WTC11 (cell line): ENCODE measurements at regions not wholly inside any gene's neighbourhood (a gene's known extent, or its start where the extent isn't known, plus 50 kb on each side); places are given as distances from the start of the nearest gene placed in this dataset.

Experiments
- ATAC-seq: fragments of 200-7000 bp; cut with Tn5 transposase; 2 replicates; pipeline ENCODE4 v1.10.0; 2021; ENCODE audit warnings: mild to moderate bottlenecking, moderate library complexity
- CTCF ChIA-PET: fragments of 300-600 bp; sonication (Branson Sonifier 250); formaldehyde crosslinking; loops from one replicate; lab custom pipeline; 2021; ENCODE audit warnings: antibody characterized with exemption; lab: Charles Lee
- POLR2A ChIA-PET: fragments of 350-600 bp; sonication (Branson Sonifier 250); formaldehyde crosslinking; loops from one replicate; lab custom pipeline; 2021; ENCODE audit warnings: antibody characterized with exemption; lab: Charles Lee
- DNase-seq: peaks from one replicate; pipeline ENCODE4 v3.0.0; 2021; ENCODE audit warnings: low spot score
- H3K27ac Mint-ChIP-seq: 2 replicates; pipeline ENCODE4 v1.8.0; 2021; ENCODE audit warnings: mixed read lengths
- H3K27me3 Mint-ChIP-seq: 2 replicates; pipeline ENCODE4 v1.8.0; 2021; ENCODE audit warnings: low read depth, mild to moderate bottlenecking, moderate library complexity, mixed read lengths
- H3K36me3 Mint-ChIP-seq: 2 replicates; pipeline ENCODE4 v1.8.0; 2021; ENCODE audit warnings: mixed read lengths
- H3K4me1 Mint-ChIP-seq: 2 replicates; pipeline ENCODE4 v1.8.0; 2022; ENCODE audit warnings: mixed read lengths
- H3K4me3 Mint-ChIP-seq: 2 replicates; pipeline ENCODE4 v1.8.0; 2021; ENCODE audit warnings: mild to moderate bottlenecking, moderate library complexity, mixed read lengths
- H3K9me3 Mint-ChIP-seq: 2 replicates; pipeline ENCODE4 v1.8.0; 2021; ENCODE audit warnings: mixed read lengths
- FOXP4 ChIP-seq: sonication (generic); formaldehyde crosslinking; IDR thresholded peaks from 2 replicates; pipeline ENCODE4 v1.8.0; 2022; ENCODE audit warnings: mild to moderate bottlenecking, missing genetic modification reagents
- GTF2I ChIP-seq: fragments of 250-450 bp; sonication (Bioruptor Pico); conservative IDR thresholded peaks from 2 replicates; pipeline ENCODE4 v1.4.0; 2021; ENCODE audit warnings: mild to moderate bottlenecking
- JUN ChIP-seq: sonication (generic); formaldehyde crosslinking; IDR thresholded peaks from 2 replicates; pipeline ENCODE4 v1.8.0; 2023; ENCODE audit warnings: mild to moderate bottlenecking, missing genetic modification reagents
- MAX ChIP-seq: sonication (generic); formaldehyde crosslinking; IDR thresholded peaks from 2 replicates; pipeline ENCODE4 v1.8.0; 2022; ENCODE audit warnings: mild to moderate bottlenecking, missing genetic modification reagents
- MXD4 ChIP-seq: fragments of 250-450 bp; sonication (Bioruptor Pico); IDR thresholded peaks from 2 replicates; pipeline ENCODE4 v1.8.0; 2021; ENCODE audit warnings: mild to moderate bottlenecking, moderate library complexity, borderline replicate concordance
- NFATC4 ChIP-seq: fragments of 250-450 bp; sonication (Bioruptor Pico); IDR thresholded peaks from 2 replicates; pipeline ENCODE4 v1.9.0; 2021; ENCODE audit warnings: mild to moderate bottlenecking
- NR1H2 ChIP-seq: sonication (generic); formaldehyde crosslinking; IDR thresholded peaks from 2 replicates; pipeline ENCODE4 v1.9.0; 2021; ENCODE audit warnings: mild to moderate bottlenecking, moderate library complexity, missing genetic modification reagents
- NR2C2 ChIP-seq: sonication (generic); formaldehyde crosslinking; IDR thresholded peaks from 2 replicates; pipeline ENCODE4 v1.8.0; 2022; ENCODE audit warnings: mild to moderate bottlenecking, missing genetic modification reagents
- NR3C1 ChIP-seq: sonication (generic); formaldehyde crosslinking; conservative IDR thresholded peaks from 2 replicates; pipeline ENCODE4 v1.8.1; 2023; ENCODE audit warnings: low read depth, mild to moderate bottlenecking, missing genetic modification reagents
- PREB ChIP-seq: sonication (generic); formaldehyde crosslinking; IDR thresholded peaks from 2 replicates; pipeline ENCODE4 v1.8.1; 2022; ENCODE audit warnings: mild to moderate bottlenecking, missing genetic modification reagents, moderate library complexity, borderline replicate concordance
- SMAD4 ChIP-seq: sonication (generic); formaldehyde crosslinking; IDR thresholded peaks from 2 replicates; pipeline ENCODE4 v1.8.0; 2022; ENCODE audit warnings: mild to moderate bottlenecking, missing genetic modification reagents
- ZNF121 ChIP-seq: sonication (generic); formaldehyde crosslinking; IDR thresholded peaks from 2 replicates; pipeline ENCODE4 v1.8.0; 2023; ENCODE audit warnings: missing genetic modification reagents
- ZNF138 ChIP-seq: sonication (generic); formaldehyde crosslinking; conservative IDR thresholded peaks from 2 replicates; pipeline ENCODE4 v1.8.1; 2022; ENCODE audit warnings: mild to moderate bottlenecking, moderate library complexity, missing genetic modification reagents
- ZNF416 ChIP-seq: fragments of 250-450 bp; sonication (Bioruptor Pico); IDR thresholded peaks from 2 replicates; pipeline ENCODE4 v1.9.0; 2021; ENCODE audit warnings: mild to moderate bottlenecking, inconsistent platforms
- ZSCAN18 ChIP-seq: fragments of 250-450 bp; sonication (Bioruptor Pico); IDR thresholded peaks from 2 replicates; pipeline ENCODE4 v2.1.2; 2022; ENCODE audit warnings: mild to moderate bottlenecking, moderate library complexity
- TF ChIP-seq, protein P1 (sequence below): sonication (generic); formaldehyde crosslinking; IDR thresholded peaks from 2 replicates; pipeline ENCODE4 v1.8.0; 2022; ENCODE audit warnings: mild to moderate bottlenecking, missing genetic modification reagents
- TF ChIP-seq, protein P2 (sequence below): sonication (generic); formaldehyde crosslinking; conservative IDR thresholded peaks from 2 replicates; pipeline ENCODE4 v1.8.1; 2023; ENCODE audit warnings: mild to moderate bottlenecking, low read depth, missing genetic modification reagents, moderate library complexity
- TF ChIP-seq, protein P3 (sequence below): sonication (generic); formaldehyde crosslinking; IDR thresholded peaks from 2 replicates; pipeline ENCODE4 v1.8.1; 2023; ENCODE audit warnings: mild to moderate bottlenecking, missing genetic modification reagents, borderline replicate concordance

DNA sequence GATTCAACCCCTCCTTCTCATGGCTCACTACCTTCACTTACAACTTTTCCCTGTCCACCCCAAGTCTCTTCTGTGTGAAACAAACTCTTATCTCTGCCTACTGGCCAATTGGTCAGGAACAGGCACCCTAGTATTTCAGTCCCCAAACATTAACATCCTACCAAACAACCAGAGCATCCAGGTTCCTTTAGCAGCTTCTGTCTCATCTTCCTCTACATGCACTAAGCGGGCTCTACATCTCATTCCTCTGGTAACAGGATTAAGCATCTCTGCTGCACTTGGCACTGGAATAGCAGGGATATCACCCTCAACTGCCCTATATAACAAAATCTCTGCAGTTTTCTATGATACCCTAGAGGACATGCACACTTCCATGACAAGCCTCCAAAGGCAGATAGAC is 116.2 kb downstream of the JRKL start (continued):
- TF ChIP-seq ZNF416 (CRISPR knock-in tag), result no peak
- no peak for TF ChIP-seq PREB (CRISPR knock-in tag)
- TF ChIP-seq, protein P1, sequence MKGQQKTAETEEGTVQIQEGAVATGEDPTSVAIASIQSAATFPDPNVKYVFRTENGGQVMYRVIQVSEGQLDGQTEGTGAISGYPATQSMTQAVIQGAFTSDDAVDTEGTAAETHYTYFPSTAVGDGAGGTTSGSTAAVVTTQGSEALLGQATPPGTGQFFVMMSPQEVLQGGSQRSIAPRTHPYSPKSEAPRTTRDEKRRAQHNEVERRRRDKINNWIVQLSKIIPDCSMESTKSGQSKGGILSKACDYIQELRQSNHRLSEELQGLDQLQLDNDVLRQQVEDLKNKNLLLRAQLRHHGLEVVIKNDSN, result no peak
- TF ChIP-seq, all 79 proteins: peak for 0

GRCh38 chr11:96506953-96507354 is 117.1 kb downstream of the JRKL start:
- no peak for TF ChIP-seq MAX (CRISPR knock-in tag)
- no peak for TF ChIP-seq MXD4 (CRISPR knock-in tag)
- no peak for TF ChIP-seq FOXP4 (CRISPR knock-in tag)
- TF ChIP-seq NFATC4 (CRISPR knock-in tag), result no peak
- no peak for TF ChIP-seq NR1H2 (CRISPR knock-in tag)
- no peaks in the 10 kb centered on the region for H3K36me3 Mint-ChIP-seq
- no peak overlapping the region for H3K27ac Mint-ChIP-seq
- ATAC-seq, result no peak; the same call in 1 of the 2 replicates
- no peak overlapping the region for H3K4me3 Mint-ChIP-seq
- H3K4me1 Mint-ChIP-seq, result no peaks in the 10 kb centered on the region
- no peak for DNase-seq
- ChIA-PET CTCF (no interaction called here), POLR2A (no interaction called here)
- H3K9me3 Mint-ChIP-seq, result no peaks in the 10 kb centered on the region
- no peaks in the 10 kb centered on the region for H3K27me3 Mint-ChIP-seq

GRCh38 chr11:96508861-96509260 is 119.0 kb downstream of the JRKL start:
- Mint-ChIP-seq H3K4me3 (no peak overlapping the region), H3K27me3 (no peaks in the 10 kb centered on the region), H3K36me3 (no peaks in the 10 kb centered on the region), H3K9me3 (0 out of 2 replicates have a peak, but pooled peaks cover 4% of the 10 kb centered on the region), H3K4me1 (no peaks in the 10 kb centered on the region), H3K27ac (no peak overlapping the region)
- CTCF ChIA-PET, result no interaction called here
- TF ChIP-seq, protein P2, sequence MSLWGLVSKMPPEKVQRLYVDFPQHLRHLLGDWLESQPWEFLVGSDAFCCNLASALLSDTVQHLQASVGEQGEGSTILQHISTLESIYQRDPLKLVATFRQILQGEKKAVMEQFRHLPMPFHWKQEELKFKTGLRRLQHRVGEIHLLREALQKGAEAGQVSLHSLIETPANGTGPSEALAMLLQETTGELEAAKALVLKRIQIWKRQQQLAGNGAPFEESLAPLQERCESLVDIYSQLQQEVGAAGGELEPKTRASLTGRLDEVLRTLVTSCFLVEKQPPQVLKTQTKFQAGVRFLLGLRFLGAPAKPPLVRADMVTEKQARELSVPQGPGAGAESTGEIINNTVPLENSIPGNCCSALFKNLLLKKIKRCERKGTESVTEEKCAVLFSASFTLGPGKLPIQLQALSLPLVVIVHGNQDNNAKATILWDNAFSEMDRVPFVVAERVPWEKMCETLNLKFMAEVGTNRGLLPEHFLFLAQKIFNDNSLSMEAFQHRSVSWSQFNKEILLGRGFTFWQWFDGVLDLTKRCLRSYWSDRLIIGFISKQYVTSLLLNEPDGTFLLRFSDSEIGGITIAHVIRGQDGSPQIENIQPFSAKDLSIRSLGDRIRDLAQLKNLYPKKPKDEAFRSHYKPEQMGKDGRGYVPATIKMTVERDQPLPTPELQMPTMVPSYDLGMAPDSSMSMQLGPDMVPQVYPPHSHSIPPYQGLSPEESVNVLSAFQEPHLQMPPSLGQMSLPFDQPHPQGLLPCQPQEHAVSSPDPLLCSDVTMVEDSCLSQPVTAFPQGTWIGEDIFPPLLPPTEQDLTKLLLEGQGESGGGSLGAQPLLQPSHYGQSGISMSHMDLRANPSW (CRISPR knock-in tag), result no peak
- TF ChIP-seq JUN, result no peak
- no peak for ATAC-seq
- POLR2A ChIA-PET, result no interaction called here
- DNase-seq, result no peak

- H3K4me1 Mint-ChIP-seq, result no peaks in the 10 kb centered on the region
- TF ChIP-seq NR2C2 (CRISPR knock-in tag), result no peak
- no peak for TF ChIP-seq NR3C1
- TF ChIP-seq GTF2I, result no peak
- TF ChIP-seq NFATC4 (CRISPR knock-in tag), result no peak
- TF ChIP-seq ZSCAN18, result no peak
- TF ChIP-seq, protein P3, sequence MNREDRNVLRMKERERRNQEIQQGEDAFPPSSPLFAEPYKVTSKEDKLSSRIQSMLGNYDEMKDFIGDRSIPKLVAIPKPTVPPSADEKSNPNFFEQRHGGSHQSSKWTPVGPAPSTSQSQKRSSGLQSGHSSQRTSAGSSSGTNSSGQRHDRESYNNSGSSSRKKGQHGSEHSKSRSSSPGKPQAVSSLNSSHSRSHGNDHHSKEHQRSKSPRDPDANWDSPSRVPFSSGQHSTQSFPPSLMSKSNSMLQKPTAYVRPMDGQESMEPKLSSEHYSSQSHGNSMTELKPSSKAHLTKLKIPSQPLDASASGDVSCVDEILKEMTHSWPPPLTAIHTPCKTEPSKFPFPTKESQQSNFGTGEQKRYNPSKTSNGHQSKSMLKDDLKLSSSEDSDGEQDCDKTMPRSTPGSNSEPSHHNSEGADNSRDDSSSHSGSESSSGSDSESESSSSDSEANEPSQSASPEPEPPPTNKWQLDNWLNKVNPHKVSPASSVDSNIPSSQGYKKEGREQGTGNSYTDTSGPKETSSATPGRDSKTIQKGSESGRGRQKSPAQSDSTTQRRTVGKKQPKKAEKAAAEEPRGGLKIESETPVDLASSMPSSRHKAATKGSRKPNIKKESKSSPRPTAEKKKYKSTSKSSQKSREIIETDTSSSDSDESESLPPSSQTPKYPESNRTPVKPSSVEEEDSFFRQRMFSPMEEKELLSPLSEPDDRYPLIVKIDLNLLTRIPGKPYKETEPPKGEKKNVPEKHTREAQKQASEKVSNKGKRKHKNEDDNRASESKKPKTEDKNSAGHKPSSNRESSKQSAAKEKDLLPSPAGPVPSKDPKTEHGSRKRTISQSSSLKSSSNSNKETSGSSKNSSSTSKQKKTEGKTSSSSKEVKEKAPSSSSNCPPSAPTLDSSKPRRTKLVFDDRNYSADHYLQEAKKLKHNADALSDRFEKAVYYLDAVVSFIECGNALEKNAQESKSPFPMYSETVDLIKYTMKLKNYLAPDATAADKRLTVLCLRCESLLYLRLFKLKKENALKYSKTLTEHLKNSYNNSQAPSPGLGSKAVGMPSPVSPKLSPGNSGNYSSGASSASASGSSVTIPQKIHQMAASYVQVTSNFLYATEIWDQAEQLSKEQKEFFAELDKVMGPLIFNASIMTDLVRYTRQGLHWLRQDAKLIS (CRISPR knock-in tag), result no peak
- TF ChIP-seq ZNF416 (CRISPR knock-in tag), result no peak
- no peak for TF ChIP-seq ZNF121
- no peak for TF ChIP-seq ZNF138 (CRISPR knock-in tag)
- no peak for TF ChIP-seq SMAD4 (CRISPR knock-in tag)
Measured at GRCh38 chr11:96520939-96521338, 131.1 kb downstream of the JRKL start.

More at GRCh38 chr11:96520939-96521338, 131.1 kb downstream of the JRKL start:
- ChIA-PET POLR2A (no interaction called here), CTCF (no interaction called here)
- Mint-ChIP-seq H3K9me3 (peaks cover 38% of the 10 kb centered on the region), H3K36me3 (peaks cover 12% of the 10 kb centered on the region; the same call in 1 of the 2 replicates), H3K27ac (no peak overlapping the region), H3K4me3 (no peak overlapping the region), H3K27me3 (peaks cover 2% of the 10 kb centered on the region; the same call in 1 of the 2 replicates)
- ATAC-seq (no peak), DNase-seq (no peak)
